ENCODE measurements at regions not wholly inside any gene's neighbourhood (a gene's known extent, or its start where the extent isn't known, plus 50 kb on each side); places are given as distances from the start of the nearest gene placed in this dataset.

- TF ChIP-seq CTCF (IDR thresholded peaks at IDR 0.05) (no peak), POLR2A (IDR thresholded peaks at IDR 0.05) (no peak), POLR2AphosphoS5 (IDR thresholded peaks at IDR 0.05) (no peak)
Measured at GRCh38 chr1:5165762-5166161, 511.4 kb downstream of the AJAP1 start.

Measured in breast epithelium (tissue), 3 donors.